Mesenchymal stem cell (in vitro differentiated cells and primary cell): ENCODE measurements at regions not wholly inside any gene's neighbourhood (a gene's known extent, or its start where the extent isn't known, plus 50 kb on each side); places are given as distances from the start of the nearest gene placed in this dataset.
A peak's percentile ranks its signal among the peaks of the same experiment; 100 is the strongest.

Source experiments
- DNase-seq: peaks from one replicate; pipeline ENCODE4 v3.0.0-alpha.2; 2013
- H2AFZ ChIP-seq: one replicate; pipeline ENCODE4 v1.6.1; 2013; ENCODE audit warnings: low read depth, mild to moderate bottlenecking, control low read depth, inconsistent platforms, low read length, moderate library complexity
- H2AK5ac ChIP-seq: 2 replicates; pipeline ENCODE4 v1.6.1; 2013; ENCODE audit warnings: low read length, moderate library complexity, mild to moderate bottlenecking, inconsistent platforms; ENCODE audit not compliant: severe bottlenecking
- H2BK120ac ChIP-seq: one replicate; pipeline ENCODE4 v1.6.1; 2013; ENCODE audit warnings: low read depth, mild to moderate bottlenecking, inconsistent platforms, low read length, moderate library complexity
- H2BK12ac ChIP-seq, 2 experiments: one replicate each; pipeline ENCODE4 v1.6.1; 2013; ENCODE audit warnings: inconsistent platforms in 2 of 2, low read length in 2 of 2, mild to moderate bottlenecking in 2 of 2, moderate library complexity in 2 of 2, control low read depth in 1 of 2
- H2BK15ac ChIP-seq: one replicate; pipeline ENCODE4 v1.6.1; 2013; ENCODE audit warnings: mild to moderate bottlenecking, low read depth, inconsistent platforms; ENCODE audit not compliant: poor library complexity, severe bottlenecking
- H2BK5ac ChIP-seq: 2 replicates; pipeline ENCODE4 v1.6.1; 2013; ENCODE audit warnings: low read depth, mild to moderate bottlenecking, low read length, control low read depth, inconsistent platforms; ENCODE audit not compliant: poor library complexity, severe bottlenecking
- H3K14ac ChIP-seq, 2 experiments: one replicate each; pipeline ENCODE4 v1.6.1; 2013; ENCODE audit warnings: inconsistent platforms in 2 of 2, low read length in 2 of 2, control low read depth in 1 of 2, mild to moderate bottlenecking in 1 of 2, moderate library complexity in 1 of 2
- H3K18ac ChIP-seq, 2 experiments: one replicate each; pipeline ENCODE4 v1.6.1; 2013; ENCODE audit warnings: inconsistent platforms in 2 of 2, low read length in 2 of 2, control low read depth in 1 of 2, low read depth in 1 of 2, mild to moderate bottlenecking in 1 of 2
- H3K23ac ChIP-seq, 2 experiments: one replicate each; pipeline ENCODE4 v1.6.1; 2013; ENCODE audit warnings: inconsistent platforms in 2 of 2, low read length in 2 of 2, mild to moderate bottlenecking in 2 of 2, moderate library complexity in 2 of 2, control low read depth in 1 of 2
- H3K27ac ChIP-seq: 2 replicates; pipeline ENCODE4 v1.5.1; 2013; ENCODE audit warnings: mild to moderate bottlenecking, moderate library complexity, low read length, control low read depth, inconsistent platforms; ENCODE audit not compliant: poor library complexity, severe bottlenecking
- H3K27me3 ChIP-seq, 2 experiments: 2 replicates each; pipeline versions ENCODE4 v1.6.1 to v1.7.0; 2013; ENCODE audit warnings: low read length in 2 of 2, mild to moderate bottlenecking in 2 of 2, moderate library complexity in 2 of 2, control low read depth in 1 of 2, inconsistent platforms in 1 of 2; ENCODE audit not compliant: control insufficient read depth in 1 of 2, insufficient read depth in 1 of 2
- H3K36me3 ChIP-seq, 2 experiments: 2 replicates each; pipeline versions ENCODE4 v1.6.1 to v1.7.0; 2013; ENCODE audit warnings: low read length in 2 of 2, control low read depth in 1 of 2, inconsistent platforms in 1 of 2, low read depth in 1 of 2, mild to moderate bottlenecking in 1 of 2; ENCODE audit not compliant: insufficient read depth in 2 of 2, control insufficient read depth in 1 of 2
- H3K4ac ChIP-seq, 2 experiments: one replicate each; pipeline ENCODE4 v1.6.1; 2013; ENCODE audit warnings: inconsistent platforms in 2 of 2, low read length in 2 of 2, mild to moderate bottlenecking in 2 of 2, moderate library complexity in 2 of 2, control low read depth in 1 of 2, low read depth in 1 of 2
- H3K4me1 ChIP-seq: 2 replicates; pipeline ENCODE4 v1.6.1; 2013; ENCODE audit warnings: low read depth, low read length, control low read depth; ENCODE audit not compliant: control insufficient read depth, insufficient read depth
- H3K4me2 ChIP-seq: 2 replicates; pipeline ENCODE4 v1.6.1; 2013; ENCODE audit warnings: low read length, mild to moderate bottlenecking, inconsistent platforms; ENCODE audit not compliant: poor library complexity, severe bottlenecking
- H3K4me3 ChIP-seq, 2 experiments: 2 replicates each; pipeline versions ENCODE4 v1.5.1 to v1.7.0; 2013; ENCODE audit warnings: low read length in 2 of 2, mild to moderate bottlenecking in 2 of 2, control low read depth in 1 of 2, low read depth in 1 of 2; ENCODE audit not compliant: insufficient read depth in 1 of 2
- H3K79me1 ChIP-seq: replicated peaks from 2 replicates; pipeline ENCODE4 v1.6.1; 2013; ENCODE audit warnings: mild to moderate bottlenecking, control low read depth, low read length, inconsistent platforms; ENCODE audit not compliant: poor library complexity, severe bottlenecking
- H3K9ac ChIP-seq: 2 replicates; pipeline ENCODE4 v1.7.0; 2013; ENCODE audit warnings: mild to moderate bottlenecking, low read length, moderate library complexity
- H3K9me3 ChIP-seq: 2 replicates; pipeline ENCODE4 v1.7.0; 2013; ENCODE audit warnings: mild to moderate bottlenecking, low read length; ENCODE audit not compliant: control insufficient read depth
- H4K8ac ChIP-seq: one replicate; pipeline ENCODE4 v1.6.1; 2013; ENCODE audit warnings: inconsistent platforms, mild to moderate bottlenecking, low read length, moderate library complexity
- H4K91ac ChIP-seq: one replicate; pipeline ENCODE4 v1.6.1; 2013; ENCODE audit warnings: mild to moderate bottlenecking, low read length, inconsistent platforms
- WGBS: methylation state at CpG from one replicate; pipeline ENCODE4 v1.1.7; 2013; ENCODE audit warnings: mixed read lengths; 5-methylcytosine and 5-hydroxymethylcytosine counted together

DNA sequence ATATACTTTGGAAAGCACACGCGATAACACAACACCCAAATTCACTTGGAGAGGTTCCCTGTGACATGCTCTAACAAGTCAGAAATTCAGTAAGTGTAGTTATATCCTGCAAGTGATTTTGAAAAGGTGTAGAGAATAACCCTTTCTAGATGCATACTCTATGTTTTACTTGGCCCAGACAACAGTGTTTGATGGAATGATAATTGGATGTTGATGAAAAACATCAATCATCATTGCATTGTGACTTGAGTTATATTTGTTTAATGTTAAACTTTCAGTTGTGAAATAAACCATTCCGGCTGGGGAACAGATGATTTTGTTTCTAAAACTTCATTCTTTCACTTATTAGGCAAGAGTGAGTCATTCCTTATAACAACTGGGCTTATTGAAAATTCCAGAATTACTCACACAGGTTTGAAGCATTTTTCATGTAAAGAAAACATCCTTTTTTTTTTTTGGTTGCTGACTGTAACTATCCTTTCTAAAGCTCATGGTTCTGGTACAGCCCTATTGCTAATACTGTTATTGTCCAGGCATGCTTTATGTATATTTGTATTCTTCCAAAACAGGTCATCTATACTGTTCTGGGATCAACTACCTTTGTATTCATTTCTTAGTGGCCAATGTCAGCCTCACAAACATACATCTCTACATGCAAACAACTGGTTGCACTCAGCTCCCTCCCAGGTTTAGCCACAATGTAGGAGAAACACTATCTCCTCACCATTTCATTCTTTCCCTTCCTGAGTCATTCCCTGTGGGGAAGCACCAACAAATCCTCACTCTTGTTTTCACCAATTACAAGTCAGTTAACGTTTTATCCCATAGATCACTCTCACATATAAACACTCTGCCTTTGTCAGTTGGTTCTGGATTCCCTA is 121.2 kb upstream of the LRIG3 start:
- Histone ChIP-seq H2AK5ac (no peak overlapping the region), H4K8ac (no peak overlapping the region)

DNA sequence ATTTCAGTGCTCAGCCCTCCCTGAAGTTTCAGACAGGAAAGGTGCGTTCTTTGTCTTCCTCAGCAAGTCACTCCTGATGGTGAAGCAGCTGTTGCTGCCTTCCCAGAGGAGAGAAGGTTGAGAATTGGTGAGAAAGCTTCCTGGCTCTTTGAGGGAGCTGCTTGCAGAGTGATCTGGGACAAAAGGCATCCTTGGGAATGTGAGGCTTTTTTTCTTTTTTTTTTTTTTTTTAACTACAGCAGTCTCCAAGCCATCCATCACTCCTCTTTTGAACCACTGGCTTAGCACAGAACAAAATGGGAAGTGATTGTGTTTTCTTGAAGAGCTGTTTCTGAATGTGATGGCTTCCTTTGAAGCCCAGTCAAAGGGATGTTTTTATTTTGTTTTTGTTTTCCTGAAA is 120.4 kb upstream of the LRIG3 start:
- H3K36me3 ChIP-seq: no peaks in the 10 kb centered on the region
- H3K4me2 ChIP-seq: no peak overlapping the region
- H3K14ac ChIP-seq: no peak overlapping the region
- peak overlapping the region; percentile 93 for H2AK5ac ChIP-seq
- H4K91ac ChIP-seq: no peak overlapping the region
- no peaks in the 10 kb centered on the region for H3K27me3 ChIP-seq
- no peak overlapping the region for H2BK120ac ChIP-seq
- no peak overlapping the region for H4K8ac ChIP-seq
- peaks cover 4% of the 10 kb centered on the region for H3K4me1 ChIP-seq
- 48% methylated on average over 1 of the region's 1 CpG for WGBS
- DNase-seq: peak; percentile 84
- H3K4ac ChIP-seq: no peak overlapping the region
- H2BK12ac ChIP-seq: peak overlapping the region; percentile 69 to 83
- H2BK15ac ChIP-seq: no peak overlapping the region
- H3K27ac ChIP-seq: peak overlapping the region; percentile 100
- peak overlapping the region; percentile 48 to 81 for H3K18ac ChIP-seq
- H3K9ac ChIP-seq: peak overlapping the region; percentile 81
- H3K9me3 ChIP-seq: no peaks in the 10 kb centered on the region
- H2AFZ ChIP-seq: no peak overlapping the region
- H2BK5ac ChIP-seq: peak overlapping the region; percentile 93
- no peak overlapping the region for H3K23ac ChIP-seq
- peaks cover 2% of the 10 kb centered on the region for H3K79me1 ChIP-seq
- H3K4me3 ChIP-seq: peak overlapping the region in 1 of 2 experiments; percentile 52

More for the DNA sequence above, 121.2 kb upstream of the LRIG3 start:
- Histone ChIP-seq H3K23ac (no peak overlapping the region), H2BK5ac (peak overlapping the region; percentile 93), H3K4me2 (no peak overlapping the region), H2BK120ac (no peak overlapping the region), H3K4me1 (peaks cover 4% of the 10 kb centered on the region), H3K4ac (peak overlapping the region in 1 of 2 experiments; percentile 58), H3K9me3 (no peaks in the 10 kb centered on the region), H3K27me3 (no peaks in the 10 kb centered on the region), H3K4me3 (peak overlapping the region in 1 of 2 experiments; percentile 52), H2BK15ac (no peak overlapping the region), H2AFZ (no peak overlapping the region), H3K79me1 (peaks cover 2% of the 10 kb centered on the region), H3K14ac (no peak overlapping the region), H3K9ac (peak overlapping the region; percentile 81), H4K91ac (no peak overlapping the region), H2BK12ac (peak overlapping the region in 1 of 2 experiments; percentile 83), H3K18ac (peak overlapping the region; percentile 66 to 81), H3K36me3 (no peaks in the 10 kb centered on the region), H3K27ac (peak overlapping the region; percentile 100)
- WGBS: 56% methylated on average over 3 of the region's 4 CpGs
- peak; percentile 90 for DNase-seq

DNA sequence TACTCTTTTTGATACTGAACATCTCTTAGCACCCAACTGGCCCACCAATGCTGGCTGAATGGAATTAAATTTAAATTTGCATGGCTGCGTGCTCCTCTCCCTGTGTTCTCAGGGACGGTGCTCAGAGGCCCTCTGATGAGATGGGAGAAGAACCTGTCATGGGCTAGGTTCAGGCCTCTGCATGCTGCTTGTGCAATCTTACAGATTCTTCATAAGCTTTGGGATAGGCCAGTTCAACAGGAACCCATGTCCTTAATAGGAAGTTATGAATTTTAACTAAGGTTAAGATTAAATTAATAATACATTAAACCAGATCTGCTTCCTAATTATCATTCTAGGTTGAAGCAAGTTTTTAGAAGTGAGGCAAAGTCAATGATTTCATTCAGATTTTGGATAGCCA is 119.7 kb upstream of the LRIG3 start:
- no peaks in the 10 kb centered on the region for H3K27me3 ChIP-seq
- no peak overlapping the region for H3K14ac ChIP-seq
- WGBS: 97% methylated on average over 2 of the region's 2 CpGs
- peak overlapping the region; percentile 81 for H3K9ac ChIP-seq
- no peak overlapping the region for H3K18ac ChIP-seq
- H3K79me1 ChIP-seq: peaks cover 2% of the 10 kb centered on the region
- peak overlapping the region; percentile 54 for H2BK5ac ChIP-seq
- no peak overlapping the region for H3K4me2 ChIP-seq
- no peak overlapping the region for H4K8ac ChIP-seq
- no peak overlapping the region for H4K91ac ChIP-seq
- H3K4me1 ChIP-seq: peaks cover 4% of the 10 kb centered on the region
- H2BK120ac ChIP-seq: no peak overlapping the region
- H3K4me3 ChIP-seq: no peak overlapping the region
- H3K9me3 ChIP-seq: no peaks in the 10 kb centered on the region
- H3K4ac ChIP-seq: peak overlapping the region in 1 of 2 experiments; percentile 60
- DNase-seq: no peak
- peak overlapping the region; percentile 26 for H2BK15ac ChIP-seq
- peak overlapping the region; percentile 12 to 93 for H2BK12ac ChIP-seq
- no peak overlapping the region for H2AFZ ChIP-seq
- H3K23ac ChIP-seq: no peak overlapping the region
- H3K27ac ChIP-seq: peak overlapping the region; percentile 100
- H2AK5ac ChIP-seq: peak overlapping the region; percentile 97
- no peaks in the 10 kb centered on the region for H3K36me3 ChIP-seq

DNA sequence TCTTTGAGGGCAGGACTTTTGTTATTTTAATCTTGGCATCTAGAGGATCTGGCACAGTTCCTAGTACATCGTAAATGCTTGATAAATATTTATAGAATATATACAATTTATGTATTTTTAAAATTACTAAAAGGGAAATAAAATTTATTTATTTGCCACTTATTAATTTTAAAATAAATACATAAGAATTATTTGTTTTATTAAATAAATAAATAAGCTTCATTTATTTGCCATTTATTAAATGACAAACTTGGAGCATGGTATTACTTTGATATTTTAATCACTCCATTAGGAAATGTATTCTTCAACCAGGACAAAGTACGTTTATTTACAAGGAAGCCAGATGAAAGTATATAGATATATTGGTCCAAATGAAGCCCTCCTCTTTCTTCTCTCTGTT is 118.7 kb upstream of the LRIG3 start:
- H3K4me2 ChIP-seq: no peak overlapping the region
- no CpG with 5 or more reads among the region's 2 CpGs for WGBS
- DNase-seq: no peak
- H3K27me3 ChIP-seq: no peaks in the 10 kb centered on the region
- H3K36me3 ChIP-seq: no peaks in the 10 kb centered on the region
- H2AK5ac ChIP-seq: peak overlapping the region; percentile 97
- no peak overlapping the region for H3K4ac ChIP-seq
- H3K4me3 ChIP-seq: no peak overlapping the region
- no peak overlapping the region for H3K9ac ChIP-seq
- H2AFZ ChIP-seq: no peak overlapping the region
- H3K4me1 ChIP-seq: peaks cover 4% of the 10 kb centered on the region
- H3K27ac ChIP-seq: no peak overlapping the region
- H4K91ac ChIP-seq: no peak overlapping the region
- no peak overlapping the region for H3K18ac ChIP-seq
- H3K14ac ChIP-seq: no peak overlapping the region
- no peak overlapping the region for H2BK15ac ChIP-seq
- no peak overlapping the region for H4K8ac ChIP-seq
- H3K23ac ChIP-seq: no peak overlapping the region
- no peak overlapping the region for H2BK5ac ChIP-seq
- no peak overlapping the region for H2BK120ac ChIP-seq
- no peak overlapping the region for H2BK12ac ChIP-seq
- H3K79me1 ChIP-seq: peaks cover 2% of the 10 kb centered on the region
- H3K9me3 ChIP-seq: no peaks in the 10 kb centered on the region
